PC-3 (cell line): ENCODE measurements at regions not wholly inside any gene's neighbourhood (a gene's known extent, or its start where the extent isn't known, plus 50 kb on each side); places are given as distances from the start of the nearest gene placed in this dataset.

Experiments
- ATAC-seq: fragments of 200-7000 bp; cut with Tn5 transposase; 2 replicates; pipeline ENCODE4 v1.9.1; 2020; ENCODE audit warnings: mild to moderate bottlenecking, moderate library complexity
- BruUV-seq: library from RNA; stranded (reverse); fragments of 400-500 nt; replicated peaks from 2 replicates; lab custom pipeline; 2021; lab: Mats Ljungman, UMichigan
- CTCF ChIA-PET: fragments of 300-600 bp; sonication (Branson Sonifier 250); formaldehyde crosslinking; loops from one replicate; lab custom pipeline; 2022; ENCODE audit warnings: antibody characterized with exemption; lab: Charles Lee
- POLR2A ChIA-PET: fragments of 300-600 bp; sonication (Branson Sonifier 250); formaldehyde crosslinking; loops from one replicate; lab custom pipeline; 2022; ENCODE audit warnings: antibody characterized with exemption; ENCODE audit not compliant: unreplicated experiment; lab: Charles Lee
- DNase-seq: peaks from one replicate; pipeline ENCODE4 v3.0.0-alpha.2; 2015
- H2AFZ ChIP-seq: fragments of 300-600 bp; sonication (generic); 2 replicates; pipeline ENCODE4 v1.6.0; 2016; ENCODE audit warnings: antibody characterized with exemption, low read length
- H3F3A ChIP-seq: fragments of 300-600 bp; sonication (generic); one replicate; pipeline ENCODE4 v1.6.0; 2017; ENCODE audit warnings: antibody characterized with exemption, low read length, control low read depth, mild to moderate bottlenecking; ENCODE audit not compliant: unreplicated experiment
- H3K27ac ChIP-seq: fragments of 300-600 bp; sonication (generic); 2 replicates; pipeline ENCODE4 v1.5.1; 2016; ENCODE audit warnings: mild to moderate bottlenecking, low read length
- H3K27me3 ChIP-seq: fragments of 300-600 bp; sonication (generic); 2 replicates; pipeline ENCODE4 v1.6.1; 2016; ENCODE audit warnings: low read length, mixed read lengths
- H3K36me3 ChIP-seq: fragments of 300-600 bp; sonication (generic); 2 replicates; pipeline ENCODE4 v1.6.1; 2016; ENCODE audit warnings: low read depth, mixed run types, low read length, mixed read lengths
- H3K4me1 ChIP-seq: fragments of 300-600 bp; sonication (generic); 2 replicates; pipeline ENCODE4 v1.5.1; 2016; ENCODE audit warnings: low read length; ENCODE audit not compliant: insufficient read depth
- H3K4me2 ChIP-seq: fragments of 300-600 bp; sonication (generic); 2 replicates; pipeline ENCODE4 v1.6.0; 2016; ENCODE audit warnings: low read length
- H3K4me3 ChIP-seq: fragments of 300-600 bp; sonication (generic); 2 replicates; pipeline ENCODE4 v1.5.1; 2016; ENCODE audit warnings: mild to moderate bottlenecking, low read length, mixed read lengths
- H3K79me2 ChIP-seq: fragments of 300-600 bp; sonication (generic); 2 replicates; pipeline ENCODE4 v1.6.1; 2017; ENCODE audit warnings: low read length, mixed read lengths
- H3K9ac ChIP-seq: fragments of 300-600 bp; sonication (generic); 2 replicates; pipeline ENCODE4 v1.6.0; 2016; ENCODE audit warnings: mild to moderate bottlenecking, low read length
- H3K9me2 ChIP-seq: fragments of 300-600 bp; sonication (generic); replicated peaks from 2 replicates; pipeline ENCODE4 v1.6.1; 2016; ENCODE audit warnings: mixed run types, low read length, mixed read lengths
- H3K9me3 ChIP-seq: fragments of 300-600 bp; sonication (generic); 2 replicates; pipeline ENCODE4 v1.6.1; 2016; ENCODE audit warnings: low read length, mixed read lengths
- H4K20me1 ChIP-seq: fragments of 300-600 bp; sonication (generic); 2 replicates; pipeline ENCODE4 v1.6.1; 2016; ENCODE audit warnings: low read length, mixed read lengths
- EZH2 ChIP-seq: fragments of 300-600 bp; sonication (generic); IDR thresholded peaks from one replicate; pipeline ENCODE4 v1.6.1; 2017; ENCODE audit warnings: antibody characterized with exemption, mild to moderate bottlenecking, low read length; ENCODE audit not compliant: unreplicated experiment
- EZH2phosphoT487 ChIP-seq: fragments of 300-600 bp; sonication (generic); IDR thresholded peaks from 2 replicates; pipeline ENCODE4 v1.6.1; 2018; ENCODE audit warnings: mild to moderate bottlenecking, antibody characterized with exemption, low read length, borderline replicate concordance
- intact Hi-C: fragments of 100-400 bp; cut with micrococcal nuclease; formaldehyde crosslinking; loops from 2 replicates; pipeline ENCODE4 v1.9.0; 2023
- TF ChIP-seq, protein P1 (sequence below): fragments of 300-600 bp; sonication (generic); conservative IDR thresholded peaks from 2 replicates; pipeline ENCODE4 v1.5.1; 2017; ENCODE audit warnings: antibody characterized with exemption, low read depth, mild to moderate bottlenecking, low read length

- H3K9me2 ChIP-seq = no peaks in the 10 kb centered on the region
- H3K79me2 ChIP-seq = no peaks in the 10 kb centered on the region
- BruUV-seq = no TSS peak
- POLR2A ChIA-PET = no interaction called here
- H2AFZ ChIP-seq = no peak overlapping the region
- intact Hi-C loops = no loop called here
- no peaks in the 10 kb centered on the region for H3K9me3 ChIP-seq
- H4K20me1 ChIP-seq = no peaks in the 10 kb centered on the region
- H3K27ac ChIP-seq = no peak overlapping the region
- H3K4me1 ChIP-seq = no peaks in the 10 kb centered on the region
- ATAC-seq (no peak), DNase-seq (no peak)
- H3K27me3 ChIP-seq = no peaks in the 10 kb centered on the region
- H3K4me2 ChIP-seq = no peak overlapping the region
- TF ChIP-seq, protein P1, sequence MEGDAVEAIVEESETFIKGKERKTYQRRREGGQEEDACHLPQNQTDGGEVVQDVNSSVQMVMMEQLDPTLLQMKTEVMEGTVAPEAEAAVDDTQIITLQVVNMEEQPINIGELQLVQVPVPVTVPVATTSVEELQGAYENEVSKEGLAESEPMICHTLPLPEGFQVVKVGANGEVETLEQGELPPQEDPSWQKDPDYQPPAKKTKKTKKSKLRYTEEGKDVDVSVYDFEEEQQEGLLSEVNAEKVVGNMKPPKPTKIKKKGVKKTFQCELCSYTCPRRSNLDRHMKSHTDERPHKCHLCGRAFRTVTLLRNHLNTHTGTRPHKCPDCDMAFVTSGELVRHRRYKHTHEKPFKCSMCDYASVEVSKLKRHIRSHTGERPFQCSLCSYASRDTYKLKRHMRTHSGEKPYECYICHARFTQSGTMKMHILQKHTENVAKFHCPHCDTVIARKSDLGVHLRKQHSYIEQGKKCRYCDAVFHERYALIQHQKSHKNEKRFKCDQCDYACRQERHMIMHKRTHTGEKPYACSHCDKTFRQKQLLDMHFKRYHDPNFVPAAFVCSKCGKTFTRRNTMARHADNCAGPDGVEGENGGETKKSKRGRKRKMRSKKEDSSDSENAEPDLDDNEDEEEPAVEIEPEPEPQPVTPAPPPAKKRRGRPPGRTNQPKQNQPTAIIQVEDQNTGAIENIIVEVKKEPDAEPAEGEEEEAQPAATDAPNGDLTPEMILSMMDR = no peak
- TF ChIP-seq EZH2 = no peak
- no peak for TF ChIP-seq EZH2phosphoT487
- H3F3A ChIP-seq = no peaks in the 10 kb centered on the region
- CTCF ChIA-PET = no interaction called here
- H3K4me3 ChIP-seq = no peak overlapping the region
- no peak overlapping the region for H3K9ac ChIP-seq
- H3K36me3 ChIP-seq = no peaks in the 10 kb centered on the region
These were observed 794.5 kb upstream of the ANO3 start for GRCh38 chr11:25537393-25537792.

DNA sequence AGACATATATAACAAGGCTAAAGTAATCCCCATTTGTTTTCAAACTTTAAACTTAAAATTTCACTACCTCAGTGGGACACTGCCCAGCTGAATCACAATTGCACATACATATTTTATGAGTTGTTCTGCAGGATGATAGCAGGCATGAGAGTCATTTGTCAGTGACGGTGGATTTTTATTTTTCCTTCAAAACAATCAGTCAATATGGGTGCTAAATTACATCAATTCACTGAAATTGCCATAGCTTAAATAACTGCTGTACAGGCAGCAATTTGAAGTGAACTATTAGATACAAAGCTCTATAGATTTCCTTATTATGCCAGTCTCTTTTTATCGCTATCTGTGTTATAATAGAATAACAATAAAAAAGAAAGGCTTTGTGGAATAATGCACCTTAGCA is 784.6 kb upstream of the ANO3 start:
- Histone ChIP-seq H3K4me3 (no peak overlapping the region), H3K36me3 (no peaks in the 10 kb centered on the region), H3K27ac (no peak overlapping the region), H3K9me3 (no peaks in the 10 kb centered on the region), H3K9ac (no peak overlapping the region), H3K27me3 (no peaks in the 10 kb centered on the region), H3F3A (no peaks in the 10 kb centered on the region), H3K4me1 (no peaks in the 10 kb centered on the region), H3K4me2 (no peak overlapping the region), H2AFZ (no peak overlapping the region), H3K79me2 (no peaks in the 10 kb centered on the region), H4K20me1 (no peaks in the 10 kb centered on the region), H3K9me2 (no peaks in the 10 kb centered on the region)
- DNase-seq (no peak), ATAC-seq (no peak)
- intact Hi-C loops = no loop called here
- no peak for TF ChIP-seq EZH2
- TF ChIP-seq, protein P1 = no peak
- no peak for TF ChIP-seq EZH2phosphoT487
- no TSS peak for BruUV-seq
- CTCF ChIA-PET = no interaction called here
- POLR2A ChIA-PET = no interaction called here

- ChIA-PET CTCF (no interaction called here), POLR2A (no interaction called here)
- Histone ChIP-seq H3K4me2 (no peak overlapping the region), H3K9me2 (no peaks in the 10 kb centered on the region), H3K9me3 (no peaks in the 10 kb centered on the region), H2AFZ (no peak overlapping the region), H3K27ac (no peak overlapping the region), H3K27me3 (no peaks in the 10 kb centered on the region), H3K79me2 (no peaks in the 10 kb centered on the region), H3K9ac (no peak overlapping the region), H4K20me1 (no peaks in the 10 kb centered on the region), H3K36me3 (no peaks in the 10 kb centered on the region), H3K4me3 (no peak overlapping the region), H3F3A (no peaks in the 10 kb centered on the region), H3K4me1 (no peaks in the 10 kb centered on the region)
- no peak for ATAC-seq
- intact Hi-C loops = no loop called here
- TF ChIP-seq, protein P1 = no peak
- no peak for TF ChIP-seq EZH2
- TF ChIP-seq EZH2phosphoT487 = no peak
- no peak for DNase-seq
- BruUV-seq = no TSS peak
These were observed 769.5 kb upstream of the ANO3 start for GRCh38 chr11:25562417-25562816.
